ENCODE measurements at regions not wholly inside any gene's neighbourhood (a gene's known extent, or its start where the extent isn't known, plus 50 kb on each side); places are given as distances from the start of the nearest gene placed in this dataset.

DNA sequence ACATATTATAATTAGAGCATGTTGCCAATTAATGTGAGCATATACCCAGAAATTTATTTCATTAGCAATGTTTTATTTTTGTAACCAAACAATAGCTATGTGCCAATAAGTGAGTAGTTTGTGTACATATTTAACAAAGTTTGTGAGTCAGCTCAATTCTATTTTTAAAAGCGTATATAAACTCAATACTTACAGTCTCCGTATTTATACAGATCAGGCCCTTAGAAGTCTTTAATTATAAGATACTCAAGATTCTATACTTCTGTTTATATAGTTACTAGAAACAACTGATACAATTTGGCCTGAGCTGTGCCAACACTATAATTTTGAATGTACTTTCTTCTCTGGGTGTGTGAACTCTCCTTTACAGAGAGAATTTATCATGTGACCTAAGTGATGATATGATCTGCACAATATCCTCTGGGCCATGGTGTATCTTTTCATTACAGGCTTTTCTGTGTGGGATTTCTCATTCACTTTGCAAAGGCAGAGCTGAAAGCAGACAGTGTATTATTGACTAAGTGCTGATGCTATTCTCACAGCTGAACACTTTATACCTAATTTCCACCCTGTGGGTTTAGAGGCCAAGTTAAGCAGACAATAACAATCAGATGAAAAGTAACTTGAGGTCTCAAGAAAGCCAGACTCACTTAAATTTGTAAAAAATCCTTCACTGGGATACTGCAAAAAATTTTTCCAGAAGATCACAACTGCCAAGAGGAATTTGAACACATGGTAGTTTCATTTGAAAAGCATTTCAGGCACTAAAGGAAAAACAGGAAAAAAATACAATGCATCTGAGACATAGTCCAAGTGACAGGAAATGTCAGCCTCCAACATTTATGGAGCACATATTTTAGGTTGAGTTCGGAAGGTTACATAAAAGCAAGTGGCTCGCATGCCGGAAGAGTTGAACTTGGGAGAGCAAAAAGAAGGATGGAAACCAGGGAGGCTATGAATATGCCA lies 277.9 kb upstream of the SEMA6D start:
- DNase-seq: no peak
- Mint-ChIP-seq H3K27ac (no peak overlapping the region), H3K4me1 (peaks cover 8% of the 10 kb centered on the region), H3K4me3 (no peak overlapping the region), H3K36me3 (ENCODE audit: low read depth) (no peaks in the 10 kb centered on the region), H3K9me3 (no peaks in the 10 kb centered on the region), H3K27me3 (ENCODE audit: low read depth, poor library complexity) (no peaks in the 10 kb centered on the region)
- TF ChIP-seq, protein P1, sequence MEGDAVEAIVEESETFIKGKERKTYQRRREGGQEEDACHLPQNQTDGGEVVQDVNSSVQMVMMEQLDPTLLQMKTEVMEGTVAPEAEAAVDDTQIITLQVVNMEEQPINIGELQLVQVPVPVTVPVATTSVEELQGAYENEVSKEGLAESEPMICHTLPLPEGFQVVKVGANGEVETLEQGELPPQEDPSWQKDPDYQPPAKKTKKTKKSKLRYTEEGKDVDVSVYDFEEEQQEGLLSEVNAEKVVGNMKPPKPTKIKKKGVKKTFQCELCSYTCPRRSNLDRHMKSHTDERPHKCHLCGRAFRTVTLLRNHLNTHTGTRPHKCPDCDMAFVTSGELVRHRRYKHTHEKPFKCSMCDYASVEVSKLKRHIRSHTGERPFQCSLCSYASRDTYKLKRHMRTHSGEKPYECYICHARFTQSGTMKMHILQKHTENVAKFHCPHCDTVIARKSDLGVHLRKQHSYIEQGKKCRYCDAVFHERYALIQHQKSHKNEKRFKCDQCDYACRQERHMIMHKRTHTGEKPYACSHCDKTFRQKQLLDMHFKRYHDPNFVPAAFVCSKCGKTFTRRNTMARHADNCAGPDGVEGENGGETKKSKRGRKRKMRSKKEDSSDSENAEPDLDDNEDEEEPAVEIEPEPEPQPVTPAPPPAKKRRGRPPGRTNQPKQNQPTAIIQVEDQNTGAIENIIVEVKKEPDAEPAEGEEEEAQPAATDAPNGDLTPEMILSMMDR (IDR thresholded peaks at IDR 0.05): no peak

DNA sequence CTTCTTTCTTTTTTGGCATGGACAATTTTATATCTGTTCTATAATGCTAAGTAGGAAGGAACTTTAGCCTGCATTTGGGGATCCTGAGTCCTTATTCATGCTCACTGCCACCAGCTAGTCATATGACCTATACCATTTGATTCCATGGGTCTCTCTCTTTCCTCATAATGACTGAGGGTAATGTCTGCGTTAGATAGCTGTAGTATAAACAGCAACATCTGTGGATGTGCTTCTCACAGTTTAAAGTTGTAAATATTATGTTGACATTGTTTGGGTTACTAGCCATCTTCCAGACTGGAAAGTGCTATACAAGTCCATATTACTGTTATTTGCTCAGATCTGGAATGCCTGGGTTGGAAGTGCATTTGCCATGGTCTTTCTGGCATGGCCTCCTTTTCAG lies 274.9 kb upstream of the SEMA6D start:
- Mint-ChIP-seq H3K4me1 (peaks cover 14% of the 10 kb centered on the region), H3K27ac (no peak overlapping the region), H3K27me3 (ENCODE audit: low read depth, poor library complexity) (no peaks in the 10 kb centered on the region), H3K9me3 (peaks cover 9% of the 10 kb centered on the region), H3K36me3 (ENCODE audit: low read depth) (peaks cover 6% of the 10 kb centered on the region), H3K4me3 (no peak overlapping the region)
- TF ChIP-seq, protein P1 (IDR thresholded peaks at IDR 0.05): no peak
- no peak for DNase-seq

DNA sequence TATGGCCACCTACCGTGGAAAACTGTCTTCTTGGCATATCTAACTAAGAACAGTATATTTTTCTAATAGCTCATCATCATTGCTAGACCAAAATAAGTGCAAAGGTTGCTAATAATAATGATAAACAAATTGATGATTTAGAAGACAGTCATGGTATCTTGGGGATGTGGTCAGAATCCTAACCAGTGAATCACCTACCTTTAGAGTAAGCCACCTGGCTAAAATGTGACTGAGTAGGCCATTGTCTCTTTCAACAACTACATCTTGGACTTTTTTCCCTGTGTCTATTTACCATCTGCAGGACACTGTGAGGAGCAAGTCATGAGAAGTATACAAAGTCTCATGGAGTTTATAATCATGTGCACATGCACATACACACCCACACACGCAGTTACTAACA lies 273.5 kb upstream of the SEMA6D start:
- H3K4me1 Mint-ChIP-seq: peaks cover 18% of the 10 kb centered on the region
- no peak for DNase-seq
- TF ChIP-seq, protein P1 (IDR thresholded peaks at IDR 0.05): no peak
- no peak overlapping the region for H3K27ac Mint-ChIP-seq
- peaks cover 9% of the 10 kb centered on the region for H3K9me3 Mint-ChIP-seq
- peaks cover 6% of the 10 kb centered on the region for H3K36me3 Mint-ChIP-seq (ENCODE audit: low read depth)
- H3K27me3 Mint-ChIP-seq (ENCODE audit: low read depth, poor library complexity): no peaks in the 10 kb centered on the region
- no peak overlapping the region for H3K4me3 Mint-ChIP-seq

DNA sequence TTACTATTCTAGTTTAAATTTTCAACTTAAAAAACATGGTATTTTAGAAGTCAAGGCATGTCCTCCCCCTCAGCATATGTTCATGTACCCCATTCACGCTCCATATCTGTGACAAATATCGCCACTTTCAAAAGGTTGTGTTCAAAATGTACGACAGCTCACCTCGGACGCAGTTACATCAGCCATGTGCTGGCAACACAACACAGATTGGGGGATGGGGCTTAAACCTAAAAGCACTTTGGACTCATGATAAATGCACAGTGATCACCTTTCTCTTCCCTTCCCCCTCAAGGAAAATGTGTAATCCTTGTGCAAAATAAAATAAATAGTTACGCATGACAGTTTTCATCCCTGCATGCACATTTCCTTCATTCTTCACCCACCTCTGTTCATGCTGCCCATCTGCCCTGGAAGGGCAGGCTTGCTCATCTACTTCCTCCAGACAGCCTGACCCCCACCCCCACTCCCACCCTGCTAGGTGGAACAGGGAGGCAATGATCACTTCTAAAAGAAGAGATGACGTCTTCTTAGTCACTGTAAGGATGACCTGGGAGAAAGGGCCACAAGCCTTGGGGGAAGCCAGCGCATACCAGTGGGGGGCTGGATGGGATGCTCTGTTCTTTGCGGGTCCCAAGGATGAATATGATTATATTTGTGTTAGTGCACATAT lies 271.4 kb upstream of the SEMA6D start:
- TF ChIP-seq, protein P1 (IDR thresholded peaks at IDR 0.05): no peak
- Mint-ChIP-seq H3K27ac (no peak overlapping the region), H3K4me3 (no peak overlapping the region), H3K9me3 (peaks cover 9% of the 10 kb centered on the region), H3K27me3 (ENCODE audit: low read depth, poor library complexity) (no peaks in the 10 kb centered on the region), H3K36me3 (ENCODE audit: low read depth) (peaks cover 6% of the 10 kb centered on the region), H3K4me1 (peaks cover 10% of the 10 kb centered on the region)
- DNase-seq: no peak

DNA sequence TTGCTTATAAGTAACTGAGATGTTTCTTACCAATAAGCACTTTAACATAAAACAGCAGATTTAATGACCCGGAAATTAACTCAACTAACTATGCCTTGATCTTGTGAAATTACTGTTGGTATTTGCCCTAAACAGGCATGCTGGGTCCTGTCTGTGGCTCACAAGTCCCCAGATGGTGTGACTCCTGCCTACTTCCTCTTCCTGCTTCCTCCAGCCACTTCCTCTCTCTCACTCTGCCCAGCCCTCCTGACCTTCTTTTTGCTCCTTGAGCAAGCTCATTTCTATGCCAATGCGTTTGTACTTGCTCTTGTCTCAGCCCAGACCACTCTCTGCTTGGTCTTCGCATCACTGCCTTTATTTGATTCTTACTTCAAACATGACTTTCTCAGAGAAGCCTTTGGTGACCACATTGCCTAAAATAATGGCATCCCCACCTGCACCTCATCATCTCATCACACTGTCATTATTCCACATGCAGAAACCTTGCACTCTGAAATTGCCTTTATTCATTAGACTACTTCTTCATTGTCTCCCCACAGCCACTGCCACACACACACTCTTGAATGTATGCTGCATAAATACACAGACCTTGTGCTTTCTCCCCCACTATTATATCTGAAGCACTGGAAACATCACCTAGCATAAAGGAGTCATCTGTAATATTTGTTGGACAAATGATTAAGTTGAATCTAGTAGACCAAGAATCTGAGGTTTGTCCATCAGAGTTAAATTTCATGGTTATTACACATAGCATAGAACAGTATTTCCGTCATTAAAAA lies 256.3 kb upstream of the SEMA6D start:
- H3K27me3 Mint-ChIP-seq (ENCODE audit: low read depth, poor library complexity): peaks cover 2% of the 10 kb centered on the region
- H3K36me3 Mint-ChIP-seq (ENCODE audit: low read depth): no peaks in the 10 kb centered on the region
- peak overlapping the region; percentile 1 for H3K27ac Mint-ChIP-seq
- no peak overlapping the region for H3K4me3 Mint-ChIP-seq
- no peaks in the 10 kb centered on the region for H3K9me3 Mint-ChIP-seq
- no peak for DNase-seq
- TF ChIP-seq, protein P1 (IDR thresholded peaks at IDR 0.05): no peak
- H3K4me1 Mint-ChIP-seq: peaks cover 7% of the 10 kb centered on the region

All from nephron progenitor cell (in vitro differentiated cells).